ENCODE measurements at regions not wholly inside any gene's neighbourhood (a gene's known extent, or its start where the extent isn't known, plus 50 kb on each side); places are given as distances from the start of the nearest gene placed in this dataset.
"Not testable (repeated sequence)": the region's sequence is repeated elsewhere in the genome, so short reads cannot be mapped to it uniquely, and the experiment has no call there.

- no peak for DNase-seq
Measured at GRCh38 chr10:85492684-85493083, 873.9 kb downstream of the GRID1 start.

- DNase-seq = no peak
Measured at GRCh38 chr10:85493703-85494102, 872.9 kb downstream of the GRID1 start.

GRCh38 chr10:85504641-85505040 is 862.0 kb downstream of the GRID1 start:
- DNase-seq = not testable (repeated sequence)

- no peak for DNase-seq
Measured at GRCh38 chr10:85508159-85508558, 858.4 kb downstream of the GRID1 start.

GRCh38 chr10:85510682-85511081 is 855.9 kb downstream of the GRID1 start:
- DNase-seq = no peak

GRCh38 chr10:85513436-85513835 is 853.2 kb downstream of the GRID1 start:
- no peak for DNase-seq

- DNase-seq = no peak
Measured at GRCh38 chr10:85515316-85515715, 851.3 kb downstream of the GRID1 start.

- no peak for DNase-seq
Measured at GRCh38 chr10:85524001-85524666, 842.5 kb downstream of the GRID1 start.

- no peak for DNase-seq
Measured at GRCh38 chr10:85527616-85528317, 838.8 kb downstream of the GRID1 start.

- DNase-seq = no peak
Measured at GRCh38 chr10:85528318-85528652, 838.3 kb downstream of the GRID1 start.

- DNase-seq = no peak
Measured at GRCh38 chr10:85531706-85532105, 834.9 kb downstream of the GRID1 start.

- DNase-seq = no peak
Measured at GRCh38 chr10:85532773-85533172, 833.8 kb downstream of the GRID1 start.

- no peak for DNase-seq
Measured at GRCh38 chr10:85535926-85536325, 830.7 kb downstream of the GRID1 start.

GRCh38 chr10:85537561-85537960 is 829.0 kb downstream of the GRID1 start:
- no peak for DNase-seq

- DNase-seq = no peak
Measured at GRCh38 chr10:85538601-85539000, 828.0 kb downstream of the GRID1 start.

GRCh38 chr10:85542152-85542551 is 824.4 kb downstream of the GRID1 start:
- no peak for DNase-seq

GRCh38 chr10:85542936-85543730 is 823.5 kb downstream of the GRID1 start:
- no peak for DNase-seq

- no peak for DNase-seq
Measured at GRCh38 chr10:85544956-85545355, 821.6 kb downstream of the GRID1 start.

GRCh38 chr10:85545874-85546273 is 820.7 kb downstream of the GRID1 start:
- no peak for DNase-seq

- no peak for DNase-seq
Measured at GRCh38 chr10:85547460-85548023, 819.1 kb downstream of the GRID1 start.

GRCh38 chr10:85548034-85548433 is 818.6 kb downstream of the GRID1 start:
- peak; percentile 24 for DNase-seq
